ENCODE measurements at regions not wholly inside any gene's neighbourhood (a gene's known extent, or its start where the extent isn't known, plus 50 kb on each side); places are given as distances from the start of the nearest gene placed in this dataset.

- CTCF ChIA-PET, result interaction anchor here (1.6 kb wide), 1 partner anchor 12 kb away, joined by 3 read pairs; no protein-coding TSS in a partner anchor
- Mint-ChIP-seq H3K4me3 (no peak overlapping the region), H3K4me1 (ENCODE audit: low read depth) (peaks cover 6% of the 10 kb centered on the region), H3K9me3 (no peaks in the 10 kb centered on the region), H3K27ac (no peak overlapping the region), H3K27me3 (ENCODE audit: low read depth) (no peaks in the 10 kb centered on the region), H3K36me3 (ENCODE audit: low read depth) (no peaks in the 10 kb centered on the region)
- intact Hi-C loops (cut with micrococcal nuclease), result no loop called here
- no peak for DNase-seq
Measured at GRCh38 chr10:43857931-43858315, 209.2 kb upstream of the ZNF32 start.

- Mint-ChIP-seq H3K27me3 (ENCODE audit: low read depth) (no peaks in the 10 kb centered on the region), H3K36me3 (ENCODE audit: low read depth) (no peaks in the 10 kb centered on the region), H3K27ac (no peak overlapping the region), H3K9me3 (no peaks in the 10 kb centered on the region), H3K4me3 (no peak overlapping the region), H3K4me1 (ENCODE audit: low read depth) (peaks cover 6% of the 10 kb centered on the region)
- CTCF ChIA-PET, result interaction anchor here (1.6 kb wide), 1 partner anchor 11 kb away, joined by 3 read pairs; no protein-coding TSS in a partner anchor
- intact Hi-C loops (cut with micrococcal nuclease), result no loop called here
- no peak for DNase-seq
Measured at GRCh38 chr10:43857206-43857930, 208.7 kb upstream of the ZNF32 start.

- intact Hi-C loops (cut with micrococcal nuclease), result no loop called here
- Mint-ChIP-seq H3K9me3 (no peaks in the 10 kb centered on the region), H3K4me3 (no peak overlapping the region), H3K27ac (no peak overlapping the region), H3K27me3 (ENCODE audit: low read depth) (no peaks in the 10 kb centered on the region), H3K36me3 (ENCODE audit: low read depth) (no peaks in the 10 kb centered on the region), H3K4me1 (ENCODE audit: low read depth) (no peaks in the 10 kb centered on the region)
- CTCF ChIA-PET, result no interaction called here
- DNase-seq, result no peak
Measured at GRCh38 chr10:43856299-43856698, 207.6 kb upstream of the ZNF32 start.

- H3K4me1 Mint-ChIP-seq (ENCODE audit: low read depth), result no peaks in the 10 kb centered on the region
- intact Hi-C loops (cut with micrococcal nuclease), result no loop called here
- DNase-seq, result no peak
- no peak overlapping the region for H3K4me3 Mint-ChIP-seq
- no peak overlapping the region for H3K27ac Mint-ChIP-seq
- no peaks in the 10 kb centered on the region for H3K9me3 Mint-ChIP-seq
- CTCF ChIA-PET, result no interaction called here
- no peaks in the 10 kb centered on the region for H3K27me3 Mint-ChIP-seq (ENCODE audit: low read depth)
- no peaks in the 10 kb centered on the region for H3K36me3 Mint-ChIP-seq (ENCODE audit: low read depth)
Measured at GRCh38 chr10:43855667-43856210, 207.1 kb upstream of the ZNF32 start.

- H3K4me1 Mint-ChIP-seq (ENCODE audit: low read depth), result no peaks in the 10 kb centered on the region
- intact Hi-C loops (cut with micrococcal nuclease), result no loop called here
- no peak for DNase-seq
- no peaks in the 10 kb centered on the region for H3K36me3 Mint-ChIP-seq (ENCODE audit: low read depth)
- no peaks in the 10 kb centered on the region for H3K27me3 Mint-ChIP-seq (ENCODE audit: low read depth)
- no peak overlapping the region for H3K27ac Mint-ChIP-seq
- CTCF ChIA-PET, result no interaction called here
- no peaks in the 10 kb centered on the region for H3K9me3 Mint-ChIP-seq
- no peak overlapping the region for H3K4me3 Mint-ChIP-seq
Measured at GRCh38 chr10:43854007-43854406, 205.3 kb upstream of the ZNF32 start.

GRCh38 chr10:43853369-43853768 lies 204.7 kb upstream of the ZNF32 start:
- intact Hi-C loops (cut with micrococcal nuclease), result no loop called here
- CTCF ChIA-PET, result no interaction called here

GRCh38 chr10:43852644-43853214 lies 204.0 kb upstream of the ZNF32 start:
- H3K4me1 Mint-ChIP-seq (ENCODE audit: low read depth), result no peaks in the 10 kb centered on the region
- H3K27me3 Mint-ChIP-seq (ENCODE audit: low read depth), result no peaks in the 10 kb centered on the region
- H3K27ac Mint-ChIP-seq, result no peak overlapping the region
- CTCF ChIA-PET, result no interaction called here
- no peaks in the 10 kb centered on the region for H3K36me3 Mint-ChIP-seq (ENCODE audit: low read depth)
- DNase-seq, result no peak
- H3K9me3 Mint-ChIP-seq, result no peaks in the 10 kb centered on the region
- H3K4me3 Mint-ChIP-seq, result no peak overlapping the region
- intact Hi-C loops (cut with micrococcal nuclease), result no loop called here

More at GRCh38 chr10:43853369-43853768, 204.7 kb upstream of the ZNF32 start:
- H3K4me3 Mint-ChIP-seq, result no peak overlapping the region
- H3K4me1 Mint-ChIP-seq (ENCODE audit: low read depth), result no peaks in the 10 kb centered on the region
- H3K27ac Mint-ChIP-seq, result no peak overlapping the region
- no peaks in the 10 kb centered on the region for H3K27me3 Mint-ChIP-seq (ENCODE audit: low read depth)
- H3K36me3 Mint-ChIP-seq (ENCODE audit: low read depth), result no peaks in the 10 kb centered on the region
- no peak for DNase-seq
- H3K9me3 Mint-ChIP-seq, result no peaks in the 10 kb centered on the region

GRCh38 chr10:43852149-43852548 lies 203.5 kb upstream of the ZNF32 start:
- peaks cover 1% of the 10 kb centered on the region for H3K4me1 Mint-ChIP-seq (ENCODE audit: low read depth)
- no peaks in the 10 kb centered on the region for H3K27me3 Mint-ChIP-seq (ENCODE audit: low read depth)
- no peak overlapping the region for H3K27ac Mint-ChIP-seq
- CTCF ChIA-PET, result no interaction called here
- no peaks in the 10 kb centered on the region for H3K9me3 Mint-ChIP-seq
- H3K36me3 Mint-ChIP-seq (ENCODE audit: low read depth), result no peaks in the 10 kb centered on the region
- H3K4me3 Mint-ChIP-seq, result no peak overlapping the region
- intact Hi-C loops (cut with micrococcal nuclease), result no loop called here
- DNase-seq, result no peak

GRCh38 chr10:43851030-43851429 lies 202.3 kb upstream of the ZNF32 start:
- Mint-ChIP-seq H3K36me3 (ENCODE audit: low read depth) (no peaks in the 10 kb centered on the region), H3K27me3 (ENCODE audit: low read depth) (no peaks in the 10 kb centered on the region), H3K27ac (no peak overlapping the region), H3K9me3 (no peaks in the 10 kb centered on the region), H3K4me3 (no peak overlapping the region), H3K4me1 (ENCODE audit: low read depth) (peaks cover 11% of the 10 kb centered on the region)
- intact Hi-C loops (cut with micrococcal nuclease), result no loop called here
- CTCF ChIA-PET, result interaction anchor here (0.7 kb wide), 1 partner anchor 145 kb away, joined by 3 read pairs; no protein-coding TSS in a partner anchor
- DNase-seq, result no peak

GRCh38 chr10:43849551-43849950 lies 200.9 kb upstream of the ZNF32 start:
- Mint-ChIP-seq H3K36me3 (ENCODE audit: low read depth) (no peaks in the 10 kb centered on the region), H3K27me3 (ENCODE audit: low read depth) (no peaks in the 10 kb centered on the region), H3K27ac (no peak overlapping the region), H3K4me1 (ENCODE audit: low read depth) (peaks cover 18% of the 10 kb centered on the region), H3K9me3 (no peaks in the 10 kb centered on the region), H3K4me3 (no peak overlapping the region)
- intact Hi-C loops (cut with micrococcal nuclease), result no loop called here
- CTCF ChIA-PET, result no interaction called here
- DNase-seq, result no peak

GRCh38 chr10:43846968-43847367 lies 198.3 kb upstream of the ZNF32 start:
- no peaks in the 10 kb centered on the region for H3K9me3 Mint-ChIP-seq
- no peak overlapping the region for H3K27ac Mint-ChIP-seq
- H3K27me3 Mint-ChIP-seq (ENCODE audit: low read depth), result no peaks in the 10 kb centered on the region
- CTCF ChIA-PET, result interaction anchor here (0.6 to 3.0 kb wide), 3 partner anchors 157 to 338 kb away, joined by 3 to 11 read pairs (median 5); no protein-coding TSS in a partner anchor
- no peak for DNase-seq
- H3K4me1 Mint-ChIP-seq (ENCODE audit: low read depth), result peaks cover 18% of the 10 kb centered on the region
- no peaks in the 10 kb centered on the region for H3K36me3 Mint-ChIP-seq (ENCODE audit: low read depth)
- intact Hi-C loops (cut with micrococcal nuclease), result loop anchor here (2.0 kb wide), 1 partner anchor 30 kb away; no protein-coding TSS in a partner anchor
- H3K4me3 Mint-ChIP-seq, result no peak overlapping the region

- DNase-seq, result peak; percentile 74
- peak overlapping the region; percentile 74 for H3K27ac Mint-ChIP-seq
- no peaks in the 10 kb centered on the region for H3K9me3 Mint-ChIP-seq
- intact Hi-C loops (cut with micrococcal nuclease), result loop anchor here (2.0 kb wide), 1 partner anchor 29 kb away; no protein-coding TSS in a partner anchor
- CTCF ChIA-PET, result interaction anchor here (0.6 to 3.0 kb wide), 4 partner anchors 12 to 339 kb away, joined by 3 to 11 read pairs (median 4); no protein-coding TSS in a partner anchor
- peaks cover 18% of the 10 kb centered on the region for H3K4me1 Mint-ChIP-seq (ENCODE audit: low read depth)
- peak overlapping the region; percentile 58 for H3K4me3 Mint-ChIP-seq
- H3K36me3 Mint-ChIP-seq (ENCODE audit: low read depth), result no peaks in the 10 kb centered on the region
- no peaks in the 10 kb centered on the region for H3K27me3 Mint-ChIP-seq (ENCODE audit: low read depth)
Measured at GRCh38 chr10:43846187-43846680, 197.6 kb upstream of the ZNF32 start.

All from activated naive CD4-positive, alpha-beta T cell treated with anti-CD3 and anti-CD28 coated beads for 36 hours (primary cell).